SH-SY5Y (cell line): ENCODE measurements at regions not wholly inside any gene's neighbourhood (a gene's known extent, or its start where the extent isn't known, plus 50 kb on each side); places are given as distances from the start of the nearest gene placed in this dataset.

Source experiments
- GATA2 ChIP-seq: IDR thresholded peaks from 2 replicates; pipeline ENCODE4 v1.6.1; 2011; ENCODE audit warnings: mild to moderate bottlenecking, low read depth, low read length
- GATA3 ChIP-seq: IDR thresholded peaks from 2 replicates; pipeline ENCODE4 v1.6.1; 2011; ENCODE audit warnings: low read depth, mild to moderate bottlenecking, low read length, moderate library complexity

GRCh38 chr9:88725300-88726019 lies 190.5 kb downstream of the NXNL2 start:
- no peak for TF ChIP-seq GATA2
- no peak for TF ChIP-seq GATA3

DNA sequence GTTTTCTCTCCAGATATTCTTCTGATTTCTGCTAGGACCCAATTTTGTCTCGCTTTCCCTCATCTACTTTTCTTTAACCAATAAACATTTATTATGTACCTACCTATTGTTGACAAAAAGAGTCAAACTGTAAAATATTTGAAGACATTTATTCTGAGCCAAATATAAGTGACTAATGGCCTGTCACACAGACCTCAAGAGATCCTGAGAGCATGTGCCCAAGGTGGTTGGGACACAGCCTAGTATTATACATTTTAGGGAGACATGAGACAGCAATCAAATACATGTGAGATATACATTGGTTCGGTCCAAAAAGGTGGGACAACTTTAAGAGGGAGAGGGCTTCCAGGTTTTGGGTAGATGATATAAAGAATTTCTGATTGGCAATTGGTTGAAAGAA lies 191.8 kb downstream of the NXNL2 start:
- TF ChIP-seq GATA3: no peak
- no peak for TF ChIP-seq GATA2

- TF ChIP-seq GATA3 (no peak), GATA2 (no peak)
Observed at GRCh38 chr9:88730780-88731179, 195.8 kb downstream of the NXNL2 start.

DNA sequence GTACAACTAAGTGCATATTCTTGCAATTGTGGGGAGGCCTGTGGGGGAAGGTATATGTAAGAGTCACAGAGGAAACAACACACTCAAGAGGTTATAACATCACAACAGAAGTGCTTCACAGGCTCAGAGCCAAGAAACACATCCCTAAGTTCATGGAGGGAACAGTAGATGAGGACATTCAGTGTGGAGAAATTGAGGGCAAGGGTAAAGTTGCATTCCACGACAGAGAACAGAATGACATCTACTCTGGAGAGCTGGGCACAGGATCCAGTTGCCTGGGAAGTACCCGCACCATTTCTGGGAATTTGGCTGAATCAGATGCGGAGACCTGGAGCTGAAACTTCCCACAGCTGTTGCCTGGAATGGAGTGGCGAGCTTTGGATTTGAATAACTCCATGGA lies 197.2 kb downstream of the NXNL2 start:
- TF ChIP-seq GATA3 (no peak), GATA2 (no peak)

DNA sequence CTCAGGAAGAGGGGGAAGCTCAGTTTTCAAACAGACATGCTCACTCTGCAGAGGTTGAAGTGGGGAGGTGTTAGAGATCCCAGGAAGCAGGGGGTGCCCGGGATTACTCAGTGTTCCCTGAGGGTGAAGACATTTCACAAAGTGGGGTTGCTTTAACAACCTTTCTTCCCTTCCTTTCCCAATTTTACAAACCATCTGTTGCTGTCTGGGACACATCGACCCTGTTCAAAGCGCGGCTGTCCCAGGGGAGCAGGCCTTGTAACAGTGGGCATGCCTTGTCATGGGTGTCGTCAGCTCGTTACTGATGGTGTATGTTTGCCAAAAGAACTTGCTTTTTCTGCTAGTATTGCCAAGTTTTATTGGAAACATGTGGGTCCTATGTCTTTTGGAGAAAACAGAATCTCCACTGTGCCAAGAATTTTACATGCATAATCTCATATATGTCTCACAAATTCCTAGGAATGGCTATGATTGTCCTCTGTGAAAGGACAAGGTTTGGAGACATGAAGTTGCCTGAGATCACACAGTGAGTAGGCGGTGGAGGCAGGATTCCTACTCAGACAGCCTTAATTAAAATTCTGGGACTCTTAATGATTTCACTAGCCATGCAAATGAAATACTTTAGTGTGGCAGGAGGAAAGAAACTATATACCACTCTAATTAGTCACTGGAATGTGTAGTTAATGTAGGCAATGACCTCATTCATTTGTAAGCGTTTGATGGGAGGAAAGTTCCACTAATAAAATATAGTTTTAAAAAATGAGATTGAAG lies 198.9 kb downstream of the NXNL2 start:
- TF ChIP-seq GATA3 (no peak), GATA2 (no peak)

DNA sequence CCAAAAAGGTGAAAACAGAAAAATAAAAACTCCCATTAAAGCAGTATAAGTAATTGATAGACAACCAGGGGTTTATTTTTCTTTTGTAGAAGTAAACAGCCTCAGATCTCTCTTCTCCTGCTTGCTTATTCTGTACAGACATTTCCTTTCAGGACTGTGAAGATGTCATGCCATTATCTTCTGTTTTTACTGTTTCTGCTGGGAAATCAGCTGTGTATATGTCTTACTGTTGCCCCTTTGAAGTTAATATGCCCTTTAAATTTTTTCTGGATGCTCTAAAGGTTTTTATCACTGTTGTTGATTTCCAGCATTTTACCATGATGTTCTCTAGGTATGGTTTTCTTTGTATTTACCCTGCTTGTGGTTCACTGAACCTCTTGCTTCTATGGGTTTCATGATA lies 199.5 kb downstream of the NXNL2 start:
- TF ChIP-seq GATA3 (no peak), GATA2 (no peak)

GRCh38 chr9:88736136-88736637 lies 201.2 kb downstream of the NXNL2 start:
- TF ChIP-seq GATA3 (no peak), GATA2 (no peak)

DNA sequence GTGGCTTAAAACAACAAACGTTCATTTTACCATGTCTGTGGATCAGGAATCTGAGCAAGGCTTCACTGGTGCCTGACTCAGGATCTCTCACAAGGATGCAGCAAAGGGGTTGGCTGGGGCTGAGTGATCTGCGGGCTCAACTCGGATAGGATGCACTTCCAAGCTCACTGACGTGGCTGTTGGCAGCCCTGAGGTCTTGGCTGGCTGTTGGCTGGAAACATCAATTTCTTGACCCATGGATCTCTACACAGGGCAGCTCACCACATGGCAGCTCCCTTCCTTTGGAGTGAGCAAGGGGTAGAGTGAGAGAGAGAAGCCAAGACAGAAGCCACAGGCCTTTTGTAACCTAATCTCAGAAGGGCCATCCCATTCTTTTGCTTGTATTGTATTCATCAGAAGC lies 202.1 kb downstream of the NXNL2 start:
- TF ChIP-seq GATA2: no peak
- TF ChIP-seq GATA3: no peak

- no peak for TF ChIP-seq GATA2
- no peak for TF ChIP-seq GATA3
Observed at GRCh38 chr9:88737876-88738275, 202.9 kb downstream of the NXNL2 start.

- TF ChIP-seq GATA2 (peak; percentile 78), GATA3 (peak; percentile 53)
Observed at GRCh38 chr9:88738709-88739108, 203.7 kb downstream of the NXNL2 start.

DNA sequence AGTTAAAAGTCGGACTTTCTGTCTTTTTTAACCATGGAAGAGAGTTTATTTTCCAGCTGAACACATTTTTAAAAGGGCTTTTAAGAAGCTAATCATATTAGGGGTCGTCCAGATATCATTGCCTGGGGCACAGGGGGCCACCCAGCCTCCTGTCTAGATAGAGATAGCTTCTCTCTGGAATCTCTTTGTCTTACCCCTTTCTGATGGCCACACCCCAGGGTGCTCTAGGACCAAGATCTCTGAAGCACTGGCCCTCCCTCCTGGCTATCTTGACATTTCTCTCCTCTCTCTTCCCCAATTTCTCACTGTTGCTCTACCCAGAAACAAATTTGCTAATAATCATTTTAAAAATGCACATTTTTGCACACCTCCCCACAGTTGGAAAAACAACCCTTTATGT lies 204.4 kb downstream of the NXNL2 start:
- TF ChIP-seq GATA3 (peak; percentile 32; the same call in 1 of the 2 replicates), GATA2 (peak; percentile 84)

GRCh38 chr9:88740844-88741243 lies 205.9 kb downstream of the NXNL2 start:
- TF ChIP-seq GATA2 (no peak), GATA3 (no peak)

- TF ChIP-seq GATA2 (no peak), GATA3 (no peak)
Observed at GRCh38 chr9:88741335-88741734, 206.4 kb downstream of the NXNL2 start.

- TF ChIP-seq GATA3 (no peak), GATA2 (no peak)
Observed at GRCh38 chr9:88742483-88742882, 207.5 kb downstream of the NXNL2 start.

- TF ChIP-seq GATA2 (no peak), GATA3 (no peak)
Observed at GRCh38 chr9:88742905-88743304, 207.9 kb downstream of the NXNL2 start.
